Ureter (tissue), 1 donor: ENCODE measurements at regions not wholly inside any gene's neighbourhood (a gene's known extent, or its start where the extent isn't known, plus 50 kb on each side); places are given as distances from the start of the nearest gene placed in this dataset.
"Not testable (repeated sequence)": the region's sequence is repeated elsewhere in the genome, so short reads cannot be mapped to it uniquely, and the experiment has no call there.

Experiments used
- DNase-seq: peaks from one replicate; pipeline ENCODE4 v3.0.0-alpha.2; 2020; ENCODE audit warnings: low spot score
- donor health status: DM: yes; HTN: yes; CAD: no.

- DNase-seq, result no peak
These were observed 122.6 kb downstream of the INHBA start for GRCh38 chr7:41579961-41580935.

DNA sequence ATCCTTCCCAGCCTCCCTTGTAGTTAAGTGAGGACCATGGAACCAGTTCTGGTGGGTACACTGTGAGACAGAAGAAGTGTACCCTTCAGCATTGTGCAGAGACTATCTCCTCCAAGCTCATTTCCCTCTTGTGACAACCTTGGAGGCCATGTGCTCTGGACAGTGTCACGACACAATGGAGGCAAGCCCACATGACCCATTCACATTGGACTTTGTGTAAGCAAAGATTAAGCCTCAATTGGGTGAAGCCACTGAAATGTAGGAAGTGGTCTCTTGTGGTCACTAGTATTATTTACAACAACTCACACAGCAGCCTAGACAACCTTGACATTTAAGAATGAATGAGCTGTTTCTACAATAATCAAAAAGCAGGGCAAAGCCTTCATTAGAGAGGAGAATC lies 124.2 kb downstream of the INHBA start:
- DNase-seq, result no peak

DNA sequence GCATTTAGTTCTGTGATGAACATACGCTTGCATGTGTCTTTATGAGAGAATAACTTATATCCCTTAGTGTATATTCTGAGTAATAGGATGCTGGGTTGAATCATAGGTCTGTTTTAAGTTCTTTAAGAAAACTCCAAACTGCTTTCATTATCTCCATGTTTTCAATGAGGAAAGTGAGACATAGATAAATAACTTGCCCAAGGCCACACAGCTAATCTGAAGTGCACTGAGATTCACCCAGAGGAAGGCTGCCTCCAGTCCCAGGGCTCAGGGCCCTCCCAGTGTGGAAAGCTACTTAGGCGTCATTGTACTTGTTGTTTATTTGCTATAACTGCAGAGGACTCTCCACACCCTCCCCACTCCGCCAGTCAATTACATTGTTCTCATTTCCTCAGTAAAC lies 126.7 kb downstream of the INHBA start:
- DNase-seq, result no peak

DNA sequence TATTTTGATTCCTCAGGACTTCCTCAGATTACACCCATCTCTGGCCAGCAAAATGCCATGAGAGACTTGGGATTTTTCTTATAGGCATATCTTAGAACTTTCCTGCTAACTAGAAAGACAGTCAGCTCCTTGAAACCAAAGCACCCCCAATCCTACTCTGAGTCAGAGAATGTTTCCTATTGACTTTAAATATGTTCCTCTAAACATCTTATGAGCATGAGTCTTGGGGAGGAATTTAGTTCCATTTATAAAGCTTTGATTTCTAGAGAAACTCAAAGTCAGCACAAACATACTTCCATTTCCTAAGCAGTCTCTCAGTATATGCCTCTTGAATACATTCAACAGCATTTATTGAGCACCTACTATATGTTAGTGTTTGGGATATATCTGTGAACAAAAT lies 128.5 kb downstream of the INHBA start:
- DNase-seq, result no peak

DNA sequence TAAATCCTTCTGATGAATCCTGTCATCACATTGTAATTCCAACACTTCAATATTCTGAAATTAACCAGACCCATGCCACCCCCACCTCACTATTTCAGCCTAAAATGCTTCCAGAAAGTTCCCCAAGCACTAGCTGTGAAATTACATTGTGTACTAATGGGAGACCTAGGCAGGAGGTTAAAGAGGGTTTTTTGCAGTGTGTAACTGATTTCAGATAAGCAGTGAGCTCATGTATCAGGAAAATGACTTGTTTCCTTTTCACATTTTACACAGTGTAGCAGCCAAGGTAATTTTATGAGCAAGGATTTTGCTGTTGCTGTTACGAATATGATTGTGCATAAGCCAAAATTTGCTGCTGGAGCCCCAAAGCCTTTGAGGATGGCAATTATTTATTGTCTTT lies 129.0 kb downstream of the INHBA start:
- DNase-seq, result no peak

DNA sequence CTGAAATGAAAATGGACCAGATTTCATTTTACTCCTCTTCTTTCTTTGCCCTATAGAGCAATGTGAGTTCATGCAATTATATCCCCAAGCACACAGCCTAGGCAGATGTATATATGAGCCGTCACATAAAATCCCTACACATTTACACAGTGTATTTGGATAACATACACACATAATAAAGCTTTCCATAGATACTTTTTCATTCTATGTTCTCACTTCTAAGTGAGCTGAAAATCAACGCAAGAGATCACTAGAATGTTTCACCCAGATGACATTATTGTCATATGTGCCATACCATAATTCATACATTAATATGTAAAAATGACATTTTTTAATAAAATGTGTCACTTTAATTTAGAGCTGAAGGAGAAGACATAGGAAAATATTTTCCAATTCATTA lies 129.4 kb downstream of the INHBA start:
- no peak for DNase-seq

- DNase-seq, result no peak
These were observed 129.9 kb downstream of the INHBA start for GRCh38 chr7:41573015-41573414.

DNA sequence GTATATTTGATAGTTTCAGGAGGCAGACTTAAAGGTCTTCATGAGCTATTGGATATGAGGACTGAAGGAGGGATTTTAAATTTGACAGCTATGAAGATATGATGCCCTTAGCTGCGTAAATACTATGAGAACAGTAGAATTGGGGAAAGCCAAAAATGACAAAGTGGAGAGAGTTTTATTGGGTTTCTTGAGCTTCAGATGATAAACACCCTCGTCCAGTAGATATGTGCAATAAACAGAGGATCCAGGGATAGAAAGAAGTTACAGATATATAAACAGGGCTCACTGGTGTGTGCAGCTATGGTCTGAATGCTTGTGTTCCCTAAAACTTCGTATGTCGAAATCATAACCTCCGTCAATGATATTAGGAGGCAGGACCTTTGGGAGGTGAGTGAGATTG lies 131.3 kb downstream of the INHBA start:
- no peak for DNase-seq

DNA sequence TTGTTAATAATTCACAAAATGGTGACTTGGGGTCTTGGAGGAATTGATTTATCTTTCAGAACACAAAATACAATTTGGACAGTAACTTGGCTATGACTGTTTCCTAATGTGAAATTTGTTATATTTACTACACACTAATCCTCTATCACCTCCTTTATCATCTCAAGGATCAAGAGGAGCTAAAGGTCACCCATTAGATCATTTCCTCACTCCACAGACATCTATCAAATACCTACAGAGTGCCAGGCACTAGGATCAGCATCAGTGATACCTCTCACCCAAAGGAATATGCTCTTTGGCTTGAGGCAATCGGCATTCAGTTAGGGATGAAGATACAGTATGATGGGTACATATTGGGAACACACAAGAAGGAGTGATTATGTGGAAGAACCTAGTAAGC lies 132.1 kb downstream of the INHBA start:
- DNase-seq, result no peak

GRCh38 chr7:41568135-41568534 lies 134.8 kb downstream of the INHBA start:
- no peak for DNase-seq

GRCh38 chr7:41567731-41568114 lies 135.2 kb downstream of the INHBA start:
- no peak for DNase-seq

DNA sequence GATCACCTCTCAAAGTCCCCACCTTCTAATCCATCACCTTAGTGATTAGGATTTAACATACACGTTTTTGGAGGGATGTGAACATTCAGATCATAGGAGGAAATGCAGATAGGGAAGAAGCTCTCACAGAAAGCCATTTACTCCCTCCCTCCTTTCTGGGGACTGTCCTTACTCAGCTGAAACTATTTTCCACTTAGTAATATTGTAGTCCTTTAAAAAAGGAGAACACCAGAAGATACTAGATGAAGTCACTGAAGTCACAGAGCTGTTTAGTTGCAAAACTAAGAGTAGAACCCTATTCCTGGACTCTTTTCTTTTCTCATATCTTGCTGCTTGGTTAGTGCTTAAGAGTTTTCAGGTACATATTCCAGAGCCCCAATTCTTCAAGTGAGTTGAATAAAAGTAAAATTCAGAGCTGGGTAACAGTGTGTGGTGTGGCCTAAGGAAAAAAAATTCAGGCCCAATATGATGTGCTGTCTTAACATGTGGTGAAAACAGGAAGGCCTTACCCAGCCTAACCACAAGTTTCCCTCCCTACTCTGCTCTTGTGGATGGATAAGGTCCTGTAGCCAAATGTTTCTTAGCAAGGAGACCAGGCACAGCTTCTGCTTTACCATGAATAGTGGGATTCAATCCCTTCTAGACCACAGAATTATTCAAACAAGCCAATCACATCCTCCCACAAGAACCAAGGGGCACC lies 135.7 kb downstream of the INHBA start:
- no peak for DNase-seq

GRCh38 chr7:41566581-41566980 lies 136.3 kb downstream of the INHBA start:
- DNase-seq, result no peak

DNA sequence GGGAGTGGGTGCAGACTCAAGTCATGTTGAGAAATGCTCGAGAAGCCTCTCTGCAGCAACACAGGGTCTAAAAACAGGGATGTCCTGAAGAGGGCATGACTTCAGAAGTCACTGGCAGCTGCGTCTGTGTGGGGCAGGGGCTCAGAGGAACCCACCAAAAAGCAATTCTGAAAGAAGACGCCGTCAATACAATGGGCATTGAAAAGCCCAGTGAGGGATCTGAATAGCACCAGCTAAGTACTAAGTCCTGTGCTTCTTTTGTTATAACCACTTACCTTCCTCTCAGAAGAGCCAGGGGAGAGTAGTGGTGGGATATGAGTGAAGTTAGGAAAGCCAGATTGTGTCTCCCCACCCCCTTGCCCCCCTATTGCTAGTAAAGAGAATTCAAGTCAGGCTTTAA lies 137.2 kb downstream of the INHBA start:
- no peak for DNase-seq

DNA sequence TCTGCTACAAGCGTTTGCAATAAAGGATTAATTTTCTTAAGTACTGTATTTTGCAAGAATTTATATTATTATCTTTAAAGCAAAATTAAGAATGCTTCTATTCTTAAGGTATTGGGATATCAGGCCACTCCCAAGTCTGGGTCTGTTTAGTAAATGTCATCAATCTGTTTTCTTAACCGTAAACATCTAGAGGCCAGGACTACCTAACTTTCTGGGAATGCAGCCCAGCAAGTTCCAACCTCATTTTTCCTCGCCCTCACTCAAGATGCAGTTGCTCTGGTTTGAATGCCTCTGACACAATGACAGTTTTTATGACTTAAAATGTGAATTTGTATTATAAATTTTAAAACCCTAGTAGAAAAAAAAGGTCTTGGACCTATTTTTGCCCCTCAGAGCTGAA lies 143.5 kb downstream of the INHBA start:
- no peak for DNase-seq

DNA sequence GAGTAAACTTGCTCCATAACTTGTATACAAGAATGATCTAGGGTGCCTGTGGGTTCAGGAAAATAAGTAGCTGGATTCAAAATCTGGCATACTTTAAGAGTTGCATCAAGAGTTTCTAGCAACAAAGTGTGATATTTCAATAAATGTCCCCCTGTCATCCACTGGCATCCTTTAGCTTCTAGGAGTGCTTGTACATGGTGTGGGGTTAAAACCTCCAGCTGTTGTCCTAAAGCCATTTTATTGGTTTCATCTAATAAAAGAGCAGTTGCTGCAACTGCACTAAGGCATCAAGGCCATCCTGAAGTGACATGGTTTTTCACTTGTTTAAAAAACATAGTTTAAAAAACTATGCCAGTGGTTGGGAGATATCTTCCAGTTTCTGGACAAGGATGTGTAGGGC lies 148.4 kb downstream of the INHBA start:
- no peak for DNase-seq

DNA sequence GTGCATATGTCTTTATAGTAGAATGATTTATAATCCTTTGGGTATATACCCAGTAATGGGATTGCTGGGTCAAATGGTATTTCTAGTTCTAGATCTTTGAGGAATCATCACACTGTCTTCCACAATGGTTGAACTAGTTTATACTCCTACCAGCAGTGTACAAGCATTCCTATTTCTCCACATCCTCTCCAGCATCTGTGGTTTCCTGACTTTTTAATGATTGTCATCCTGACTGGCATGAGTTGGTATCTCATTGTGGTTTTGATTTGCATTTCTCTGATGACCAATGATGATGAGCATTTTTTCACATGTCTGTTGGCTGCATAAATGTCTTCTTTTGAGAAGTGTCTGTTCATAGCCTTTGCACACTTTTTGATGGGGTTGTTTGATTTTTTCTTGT lies 152.8 kb downstream of the INHBA start:
- DNase-seq, result not testable (repeated sequence)

DNA sequence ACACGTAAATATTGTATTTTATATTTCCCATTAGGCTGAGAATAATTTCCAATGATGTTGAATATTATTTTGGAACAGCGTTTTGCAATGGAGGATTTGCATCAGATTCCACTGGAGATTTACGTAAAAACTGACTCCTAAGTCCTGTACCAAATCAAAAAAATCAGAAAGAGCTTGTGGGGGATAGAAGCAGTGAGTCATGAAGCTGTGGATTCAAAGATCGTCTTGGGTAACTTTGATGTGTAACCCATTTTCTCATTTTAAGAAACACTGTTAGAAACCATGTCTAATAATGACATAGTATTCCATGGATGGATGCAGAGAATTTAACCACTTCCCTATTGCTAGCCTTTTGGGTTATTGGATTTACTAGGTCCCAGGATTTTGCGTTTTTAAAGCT lies 158.6 kb downstream of the INHBA start:
- no peak for DNase-seq

DNA sequence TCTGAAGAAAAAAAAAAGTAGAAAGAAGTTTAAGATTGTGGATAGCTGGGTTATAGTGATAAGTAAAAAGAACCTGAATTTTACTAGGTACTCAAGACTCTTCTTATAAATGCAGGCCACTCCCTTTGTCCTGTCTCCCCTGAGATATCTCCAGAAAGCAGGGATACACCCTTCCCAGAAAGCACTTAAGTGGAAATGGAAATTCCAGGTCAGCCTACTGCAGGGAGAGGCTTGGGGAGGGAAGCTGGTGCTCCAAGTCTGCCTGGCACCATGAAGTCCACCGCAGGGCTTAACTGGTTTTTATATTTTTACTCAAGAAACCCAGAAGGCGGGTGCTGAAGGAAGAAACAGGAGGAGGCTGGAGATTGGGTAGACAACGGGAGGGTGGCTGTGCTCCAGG lies 162.3 kb downstream of the INHBA start:
- no peak for DNase-seq

GRCh38 chr7:41538810-41539724 lies 163.8 kb downstream of the INHBA start:
- DNase-seq, result no peak

DNA sequence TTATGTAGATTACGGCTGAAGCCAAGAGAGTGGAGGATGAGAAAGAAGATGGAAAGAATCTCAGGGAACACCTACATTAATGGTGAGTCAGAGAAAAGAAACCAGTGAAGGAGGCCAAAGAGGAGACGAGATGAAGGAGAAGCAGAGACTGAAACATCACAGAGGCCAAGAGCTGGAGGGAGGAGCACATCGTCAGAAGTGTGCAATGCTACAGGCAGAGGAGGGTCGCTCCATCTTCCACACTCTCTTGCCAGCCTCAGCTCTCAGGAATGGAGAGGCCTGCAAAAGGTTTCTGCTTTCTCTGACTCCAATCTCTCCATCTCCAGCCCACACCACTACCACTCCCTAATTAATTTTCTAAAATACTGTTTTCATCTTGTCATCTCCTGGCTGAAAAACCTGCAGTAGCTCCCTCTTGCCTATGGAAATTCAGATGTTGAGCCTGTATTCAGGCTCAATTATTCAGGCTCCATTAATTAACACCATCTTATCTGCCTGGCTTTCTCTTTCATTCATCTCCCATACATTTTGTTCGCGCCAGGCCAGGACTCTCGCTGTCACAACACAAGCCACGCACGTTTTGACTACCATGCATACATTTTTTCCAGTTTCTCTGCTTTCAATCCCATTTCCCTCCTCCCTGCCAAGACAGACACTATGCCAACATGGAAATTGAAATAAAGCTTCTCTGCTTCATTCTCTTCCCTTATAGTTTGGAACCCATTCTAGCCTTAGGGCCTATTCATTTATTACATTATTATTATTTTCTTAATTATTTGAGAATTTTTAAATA lies 165.8 kb downstream of the INHBA start:
- DNase-seq, result no peak
